Neural progenitor cell (in vitro differentiated cells): ENCODE measurements at regions not wholly inside any gene's neighbourhood (a gene's known extent, or its start where the extent isn't known, plus 50 kb on each side); places are given as distances from the start of the nearest gene placed in this dataset.

Source experiments
- DNase-seq: peaks from one replicate; pipeline ENCODE4 v3.0.0-alpha.2; 2016; ENCODE audit warnings: low spot score
- H2AFZ ChIP-seq: fragments of 200-600 bp; sonication (generic); replicated peaks from 2 replicates; pipeline ENCODE4 v1.6.1; 2016; ENCODE audit warnings: antibody characterized with exemption
- H3F3A ChIP-seq: fragments of 200-600 bp; sonication (generic); 2 replicates; pipeline ENCODE4 v1.6.1; 2016; ENCODE audit warnings: antibody characterized with exemption, low read depth
- H3K27ac ChIP-seq: fragments of 200-600 bp; sonication (generic); 2 replicates; pipeline ENCODE4 v1.5.1; 2016; ENCODE audit warnings: mild to moderate bottlenecking
- H3K27me3 ChIP-seq: fragments of 200-600 bp; sonication (generic); 2 replicates; pipeline ENCODE4 v1.6.1; 2016; ENCODE audit warnings: mild to moderate bottlenecking, moderate library complexity
- H3K36me3 ChIP-seq: fragments of 200-600 bp; sonication (generic); 2 replicates; pipeline ENCODE4 v1.5.1; 2016
- H3K4me1 ChIP-seq: fragments of 200-600 bp; sonication (generic); 2 replicates; pipeline ENCODE4 v1.6.1; 2016; ENCODE audit warnings: mixed run types
- H3K4me2 ChIP-seq: fragments of 200-600 bp; sonication (generic); 2 replicates; pipeline ENCODE4 v1.6.1; 2016
- H3K4me3 ChIP-seq: fragments of 200-600 bp; sonication (generic); 2 replicates; pipeline ENCODE4 v1.5.1; 2016
- H3K79me2 ChIP-seq: fragments of 200-600 bp; sonication (generic); 2 replicates; pipeline ENCODE4 v1.6.1; 2016; ENCODE audit warnings: low read depth
- H3K9ac ChIP-seq: fragments of 200-600 bp; sonication (generic); 2 replicates; pipeline ENCODE4 v1.6.1; 2016
- H3K9me3 ChIP-seq: fragments of 200-600 bp; sonication (generic); 2 replicates; pipeline ENCODE4 v1.5.1; 2016; ENCODE audit warnings: low read depth
- H4K20me1 ChIP-seq: fragments of 200-600 bp; sonication (generic); 2 replicates; pipeline ENCODE4 v1.6.1; 2016; ENCODE audit warnings: low read depth
- H3K27ac Mint-ChIP-seq: 3 replicates; pipeline ENCODE4 v1.8.0; 2021; ENCODE audit warnings: mixed read lengths
- H3K27me3 Mint-ChIP-seq: 2 replicates; pipeline ENCODE4 v1.8.0; 2022; ENCODE audit warnings: low read depth, mild to moderate bottlenecking, inconsistent platforms, moderate library complexity, mixed read lengths; ENCODE audit not compliant: insufficient read depth
- H3K36me3 Mint-ChIP-seq: 3 replicates; pipeline ENCODE4 v1.8.0; 2021; ENCODE audit warnings: mixed read lengths
- H3K4me1 Mint-ChIP-seq: 3 replicates; pipeline ENCODE4 v1.8.0; 2021; ENCODE audit warnings: mixed read lengths
- H3K4me3 Mint-ChIP-seq: 3 replicates; pipeline ENCODE4 v1.8.0; 2021; ENCODE audit warnings: mild to moderate bottlenecking, moderate library complexity, mixed read lengths
- H3K9me3 Mint-ChIP-seq: 3 replicates; pipeline ENCODE4 v1.8.0; 2020; ENCODE audit warnings: mixed read lengths
- EZH2 ChIP-seq: fragments of 200-600 bp; sonication (generic); IDR thresholded peaks from 2 replicates; pipeline ENCODE4 v1.6.1; 2017; ENCODE audit warnings: antibody characterized with exemption, mild to moderate bottlenecking, moderate library complexity
- EZH2phosphoT487 ChIP-seq: fragments of 200-600 bp; sonication (generic); IDR thresholded peaks from 2 replicates; pipeline ENCODE4 v1.6.1; 2017; ENCODE audit warnings: antibody characterized with exemption
- TF ChIP-seq, protein P1 (sequence below): fragments of 200-600 bp; sonication (generic); IDR thresholded peaks from 2 replicates; pipeline ENCODE4 v1.5.1; 2017; ENCODE audit warnings: antibody characterized with exemption, mild to moderate bottlenecking

DNA sequence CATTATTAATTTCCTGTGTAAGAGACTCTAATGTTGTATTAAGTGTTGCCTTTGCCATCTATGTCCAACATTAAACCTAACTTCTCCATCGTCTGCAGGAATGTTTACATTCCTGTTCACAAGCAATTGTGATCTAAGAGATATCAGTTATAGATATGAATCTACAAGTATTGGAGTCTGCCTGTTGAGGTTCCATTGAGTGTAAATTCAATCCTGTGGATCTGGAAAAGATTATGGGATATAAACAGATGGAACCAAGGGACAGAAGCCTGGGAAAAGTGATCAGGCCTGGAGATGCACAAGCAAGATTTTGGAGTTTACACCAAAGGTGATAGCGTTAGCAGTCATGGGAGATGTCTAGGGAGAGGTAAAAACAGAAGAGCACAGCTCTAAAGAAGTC is 135.5 kb downstream of the LSMEM1 start:
- H3K4me1 ChIP-seq: no peaks in the 10 kb centered on the region
- no peaks in the 10 kb centered on the region for H3K9me3 Mint-ChIP-seq
- no peak for TF ChIP-seq EZH2phosphoT487
- no peak for TF ChIP-seq EZH2
- TF ChIP-seq, protein P1, sequence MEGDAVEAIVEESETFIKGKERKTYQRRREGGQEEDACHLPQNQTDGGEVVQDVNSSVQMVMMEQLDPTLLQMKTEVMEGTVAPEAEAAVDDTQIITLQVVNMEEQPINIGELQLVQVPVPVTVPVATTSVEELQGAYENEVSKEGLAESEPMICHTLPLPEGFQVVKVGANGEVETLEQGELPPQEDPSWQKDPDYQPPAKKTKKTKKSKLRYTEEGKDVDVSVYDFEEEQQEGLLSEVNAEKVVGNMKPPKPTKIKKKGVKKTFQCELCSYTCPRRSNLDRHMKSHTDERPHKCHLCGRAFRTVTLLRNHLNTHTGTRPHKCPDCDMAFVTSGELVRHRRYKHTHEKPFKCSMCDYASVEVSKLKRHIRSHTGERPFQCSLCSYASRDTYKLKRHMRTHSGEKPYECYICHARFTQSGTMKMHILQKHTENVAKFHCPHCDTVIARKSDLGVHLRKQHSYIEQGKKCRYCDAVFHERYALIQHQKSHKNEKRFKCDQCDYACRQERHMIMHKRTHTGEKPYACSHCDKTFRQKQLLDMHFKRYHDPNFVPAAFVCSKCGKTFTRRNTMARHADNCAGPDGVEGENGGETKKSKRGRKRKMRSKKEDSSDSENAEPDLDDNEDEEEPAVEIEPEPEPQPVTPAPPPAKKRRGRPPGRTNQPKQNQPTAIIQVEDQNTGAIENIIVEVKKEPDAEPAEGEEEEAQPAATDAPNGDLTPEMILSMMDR: no peak
- no peaks in the 10 kb centered on the region for H4K20me1 ChIP-seq
- H3K27ac ChIP-seq: no peak overlapping the region
- no peaks in the 10 kb centered on the region for H3F3A ChIP-seq
- no peaks in the 10 kb centered on the region for H3K27me3 ChIP-seq
- no peak overlapping the region for H3K4me3 ChIP-seq
- no peak overlapping the region for H2AFZ ChIP-seq
- no peaks in the 10 kb centered on the region for H3K36me3 ChIP-seq
- H3K4me2 ChIP-seq: no peak overlapping the region
- DNase-seq: no peak
- no peaks in the 10 kb centered on the region for H3K36me3 Mint-ChIP-seq
- H3K27me3 Mint-ChIP-seq: no peaks in the 10 kb centered on the region
- H3K79me2 ChIP-seq: no peaks in the 10 kb centered on the region
- H3K9ac ChIP-seq: no peak overlapping the region
- no peaks in the 10 kb centered on the region for H3K4me1 Mint-ChIP-seq
- no peak overlapping the region for H3K27ac Mint-ChIP-seq
- no peaks in the 10 kb centered on the region for H3K9me3 ChIP-seq
- no peak overlapping the region for H3K4me3 Mint-ChIP-seq

DNA sequence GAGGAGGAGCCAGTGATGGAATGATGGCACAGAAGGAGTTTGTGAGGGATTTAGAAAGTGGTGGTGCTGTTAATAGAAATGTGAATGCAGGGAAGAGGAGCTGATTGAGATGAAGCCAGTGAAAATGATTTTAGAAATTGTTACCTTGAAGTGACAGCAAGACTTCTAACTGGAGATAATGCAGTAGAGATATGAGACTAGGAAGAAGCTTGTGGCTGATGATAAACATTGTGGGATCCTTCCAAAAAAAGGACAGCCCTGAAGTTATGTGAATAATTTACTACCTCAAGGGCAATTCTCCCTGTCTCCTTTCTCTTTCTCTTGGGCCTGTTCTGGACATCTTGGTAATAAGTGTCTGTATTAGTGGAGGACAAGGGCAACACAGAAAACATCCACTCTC is 138.6 kb downstream of the LSMEM1 start:
- no peak overlapping the region for H3K4me2 ChIP-seq
- no peak for DNase-seq
- H3K9me3 ChIP-seq: no peaks in the 10 kb centered on the region
- no peaks in the 10 kb centered on the region for H3K27me3 ChIP-seq
- H2AFZ ChIP-seq: no peak overlapping the region
- Mint-ChIP-seq H3K27ac (no peak overlapping the region), H3K4me3 (no peak overlapping the region), H3K4me1 (peaks cover 5% of the 10 kb centered on the region), H3K36me3 (no peaks in the 10 kb centered on the region), H3K9me3 (no peaks in the 10 kb centered on the region), H3K27me3 (no peaks in the 10 kb centered on the region)
- no peaks in the 10 kb centered on the region for H3K79me2 ChIP-seq
- H3K4me3 ChIP-seq: no peak overlapping the region
- no peaks in the 10 kb centered on the region for H3K36me3 ChIP-seq
- no peaks in the 10 kb centered on the region for H4K20me1 ChIP-seq
- no peaks in the 10 kb centered on the region for H3F3A ChIP-seq
- H3K4me1 ChIP-seq: no peaks in the 10 kb centered on the region
- TF ChIP-seq EZH2phosphoT487 (no peak), EZH2 (no peak)
- TF ChIP-seq, protein P1: no peak
- no peak overlapping the region for H3K27ac ChIP-seq
- no peak overlapping the region for H3K9ac ChIP-seq

DNA sequence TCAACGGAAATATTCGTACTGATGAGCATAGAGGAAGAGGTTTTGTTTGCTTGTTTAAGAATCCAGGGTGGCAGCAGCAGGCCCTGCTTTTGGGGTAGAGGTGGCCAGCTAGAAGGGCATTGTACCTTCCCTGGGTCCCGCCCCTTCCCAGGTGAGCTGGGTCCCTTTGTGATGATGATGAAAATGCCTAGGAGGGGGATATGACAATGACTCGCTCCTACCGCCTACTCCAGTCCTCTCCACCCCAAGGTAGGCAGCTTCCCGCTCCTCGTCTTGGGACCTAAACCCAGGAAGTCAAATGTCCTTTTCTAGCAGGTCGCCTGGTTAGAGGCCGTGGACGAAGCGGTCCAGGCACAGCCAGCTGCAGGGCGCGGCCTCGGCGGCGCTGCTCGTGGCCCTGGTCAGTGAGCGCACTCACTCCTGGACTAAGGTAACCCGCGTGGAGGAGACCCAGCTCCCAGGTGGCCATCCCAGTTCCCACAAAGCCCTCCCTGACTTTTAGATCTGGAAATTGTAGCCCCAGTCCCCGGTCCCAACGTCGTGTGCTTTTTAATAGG is 141.4 kb downstream of the LSMEM1 start:
- Histone ChIP-seq H3K4me1 (no peaks in the 10 kb centered on the region), H3K36me3 (no peaks in the 10 kb centered on the region), H2AFZ (no peak overlapping the region), H3K9me3 (no peaks in the 10 kb centered on the region), H3F3A (no peaks in the 10 kb centered on the region), H3K9ac (no peak overlapping the region), H3K4me3 (no peak overlapping the region), H3K27me3 (no peaks in the 10 kb centered on the region), H3K27ac (no peak overlapping the region), H3K79me2 (no peaks in the 10 kb centered on the region), H3K4me2 (no peak overlapping the region), H4K20me1 (no peaks in the 10 kb centered on the region)
- no peak overlapping the region for H3K4me3 Mint-ChIP-seq
- no peak for TF ChIP-seq EZH2
- TF ChIP-seq, protein P1: no peak
- no peak for TF ChIP-seq EZH2phosphoT487
- peaks cover 7% of the 10 kb centered on the region for H3K4me1 Mint-ChIP-seq
- no peak for DNase-seq
- H3K36me3 Mint-ChIP-seq: no peaks in the 10 kb centered on the region
- no peaks in the 10 kb centered on the region for H3K27me3 Mint-ChIP-seq
- no peak overlapping the region for H3K27ac Mint-ChIP-seq
- no peaks in the 10 kb centered on the region for H3K9me3 Mint-ChIP-seq
